A549 (cell line): ENCODE measurements at regions not wholly inside any gene's neighbourhood (a gene's known extent, or its start where the extent isn't known, plus 50 kb on each side); places are given as distances from the start of the nearest gene placed in this dataset.

Experiments
- CHD4 ChIP-seq: fragments of 200-600 bp; sonication (generic); IDR thresholded peaks from 2 replicates; pipeline ENCODE4 v1.6.1; 2016; ENCODE audit warnings: antibody characterized with exemption, mild to moderate bottlenecking, borderline replicate concordance
- CTCF ChIP-seq: fragments of >200 bp; sonication (Bioruptor Twin); formaldehyde crosslinking; IDR thresholded peaks from 3 replicates; pipeline ENCODE4 v1.5.1; 2016
- ESRRA ChIP-seq: fragments of 150-350 bp; IDR thresholded peaks from 2 replicates; pipeline ENCODE4 v1.6.1; 2014; ENCODE audit warnings: mild to moderate bottlenecking, low read length, borderline replicate concordance
- MAX ChIP-seq: IDR thresholded peaks from 2 replicates; pipeline ENCODE4 v1.6.1; 2012
- MAZ ChIP-seq: fragments of 150-350 bp; IDR thresholded peaks from 2 replicates; pipeline ENCODE4 v1.6.1; 2014; ENCODE audit warnings: antibody characterized with exemption, low read depth, low read length, borderline replicate concordance
- POLR2A ChIP-seq: IDR thresholded peaks from 2 replicates; pipeline ENCODE4 v1.6.1; 2012; ENCODE audit warnings: mild to moderate bottlenecking, low read length
- REST ChIP-seq: fragments of 200-600 bp; sonication (generic); IDR thresholded peaks from 2 replicates; pipeline ENCODE4 v1.6.1; 2016; ENCODE audit warnings: antibody characterized with exemption, mild to moderate bottlenecking, moderate library complexity

GRCh38 chr6:164057876-164058275, 643.4 kb downstream of the QKI start:
- no peak for TF ChIP-seq REST
- TF ChIP-seq POLR2A = no peak
- TF ChIP-seq MAZ = no peak
- no peak for TF ChIP-seq MAX
- TF ChIP-seq CTCF = no peak
- TF ChIP-seq ESRRA = no peak
- no peak for TF ChIP-seq CHD4
